ENCODE measurements at regions not wholly inside any gene's neighbourhood (a gene's known extent, or its start where the extent isn't known, plus 50 kb on each side); places are given as distances from the start of the nearest gene placed in this dataset.

GRCh38 chr6:134478764-134479399, 161.0 kb upstream of the SGK1 start:
- TF ChIP-seq POLR2A (IDR thresholded peaks at IDR 0.05) (no peak), CTCF (IDR thresholded peaks at IDR 0.05) (no peak)
